ENCODE measurements at regions not wholly inside any gene's neighbourhood (a gene's known extent, or its start where the extent isn't known, plus 50 kb on each side); places are given as distances from the start of the nearest gene placed in this dataset.

- no peak for DNase-seq
- no peaks in the 10 kb centered on the region for H3K4me1 Mint-ChIP-seq
- peaks cover 2% of the 10 kb centered on the region for H3K27me3 Mint-ChIP-seq
- no peak overlapping the region for H3K4me3 Mint-ChIP-seq
- H3K27ac Mint-ChIP-seq, result no peak overlapping the region
- ChIA-PET POLR2A (no interaction called here), CTCF (interaction anchor here (7.4 kb wide), 1 partner anchor 109 kb away, joined by 85 read pairs; no protein-coding TSS in a partner anchor)
- no peaks in the 10 kb centered on the region for H3K9me3 Mint-ChIP-seq
- H3K36me3 Mint-ChIP-seq (ENCODE audit: low read depth), result no peaks in the 10 kb centered on the region
Observed at GRCh38 chr20:9981829-9982228, 53.0 kb upstream of the ANKEF1 start.

GRCh38 chr20:9978397-9979004 is 56.3 kb upstream of the ANKEF1 start:
- Mint-ChIP-seq H3K4me1 (no peaks in the 10 kb centered on the region), H3K9me3 (no peaks in the 10 kb centered on the region), H3K27ac (no peak overlapping the region)

GRCh38 chr20:9977629-9978028 is 57.2 kb upstream of the ANKEF1 start:
- peaks cover 7% of the 10 kb centered on the region for H3K27me3 Mint-ChIP-seq
- POLR2A ChIA-PET, result no interaction called here
- H3K4me3 Mint-ChIP-seq, result no peak overlapping the region

More at GRCh38 chr20:9978397-9979004, 56.3 kb upstream of the ANKEF1 start:
- ChIA-PET POLR2A (no interaction called here), CTCF (interaction anchor here (0.7 to 7.4 kb wide), 18 partner anchors 8 to 558 kb away, joined by 3 to 85 read pairs (median 4); partner anchors contain the start of gene ANKEF1)
- Mint-ChIP-seq H3K27me3 (peaks cover 6% of the 10 kb centered on the region), H3K36me3 (ENCODE audit: low read depth) (no peaks in the 10 kb centered on the region), H3K4me3 (no peak overlapping the region)
- DNase-seq, result peak; percentile 32

GRCh38 chr20:9974324-9974723 is 60.5 kb upstream of the ANKEF1 start:
- ChIA-PET POLR2A (no interaction called here), CTCF (no interaction called here)
- no peak for DNase-seq
- Mint-ChIP-seq H3K9me3 (no peaks in the 10 kb centered on the region), H3K4me3 (no peak overlapping the region), H3K36me3 (ENCODE audit: low read depth) (no peaks in the 10 kb centered on the region), H3K27ac (no peak overlapping the region), H3K4me1 (no peaks in the 10 kb centered on the region), H3K27me3 (peaks cover 8% of the 10 kb centered on the region)

More at GRCh38 chr20:9977629-9978028, 57.2 kb upstream of the ANKEF1 start:
- Mint-ChIP-seq H3K4me1 (no peaks in the 10 kb centered on the region), H3K27ac (no peak overlapping the region), H3K9me3 (no peaks in the 10 kb centered on the region), H3K36me3 (ENCODE audit: low read depth) (no peaks in the 10 kb centered on the region)
- CTCF ChIA-PET, result interaction anchor here (0.9 to 7.4 kb wide), 14 partner anchors 8 to 454 kb away, joined by 3 to 85 read pairs (median 5); partner anchors contain the start of gene ANKEF1
- DNase-seq, result no peak

GRCh38 chr20:9971746-9972145 is 63.0 kb upstream of the ANKEF1 start:
- Mint-ChIP-seq H3K4me3 (no peak overlapping the region), H3K9me3 (no peaks in the 10 kb centered on the region), H3K27ac (no peak overlapping the region), H3K27me3 (peaks cover 9% of the 10 kb centered on the region), H3K4me1 (no peaks in the 10 kb centered on the region), H3K36me3 (ENCODE audit: low read depth) (no peaks in the 10 kb centered on the region)
- no peak for DNase-seq
- ChIA-PET CTCF (interaction anchor here (1.6 kb wide), 1 partner anchor 119 kb away, joined by 7 read pairs; no protein-coding TSS in a partner anchor), POLR2A (no interaction called here)

GRCh38 chr20:9969626-9970025 is 65.2 kb upstream of the ANKEF1 start:
- Mint-ChIP-seq H3K27me3 (peaks cover 9% of the 10 kb centered on the region), H3K27ac (no peak overlapping the region), H3K4me3 (no peak overlapping the region), H3K36me3 (ENCODE audit: low read depth) (no peaks in the 10 kb centered on the region), H3K9me3 (no peaks in the 10 kb centered on the region), H3K4me1 (no peaks in the 10 kb centered on the region)
- no peak for DNase-seq
- CTCF ChIA-PET, result interaction anchor here (1.2 kb wide), 1 partner anchor 9 kb away, joined by 6 read pairs; no protein-coding TSS in a partner anchor
- POLR2A ChIA-PET, result no interaction called here

- no peaks in the 10 kb centered on the region for H3K4me1 Mint-ChIP-seq
Observed at GRCh38 chr20:9968015-9968414, 66.8 kb upstream of the ANKEF1 start.

GRCh38 chr20:9966966-9967365 is 67.8 kb upstream of the ANKEF1 start:
- Mint-ChIP-seq H3K9me3 (no peaks in the 10 kb centered on the region), H3K27ac (no peak overlapping the region), H3K36me3 (ENCODE audit: low read depth) (no peaks in the 10 kb centered on the region), H3K4me3 (no peak overlapping the region), H3K4me1 (no peaks in the 10 kb centered on the region), H3K27me3 (peaks cover 6% of the 10 kb centered on the region)
- ChIA-PET POLR2A (no interaction called here), CTCF (no interaction called here)
- no peak for DNase-seq

More at GRCh38 chr20:9968015-9968414, 66.8 kb upstream of the ANKEF1 start:
- H3K4me3 Mint-ChIP-seq, result no peak overlapping the region
- CTCF ChIA-PET, result no interaction called here
- no peak overlapping the region for H3K27ac Mint-ChIP-seq
- DNase-seq, result no peak
- POLR2A ChIA-PET, result no interaction called here
- no peaks in the 10 kb centered on the region for H3K36me3 Mint-ChIP-seq (ENCODE audit: low read depth)
- no peaks in the 10 kb centered on the region for H3K9me3 Mint-ChIP-seq
- peaks cover 8% of the 10 kb centered on the region for H3K27me3 Mint-ChIP-seq

- Mint-ChIP-seq H3K36me3 (ENCODE audit: low read depth) (no peaks in the 10 kb centered on the region), H3K9me3 (no peaks in the 10 kb centered on the region), H3K27me3 (peaks cover 5% of the 10 kb centered on the region), H3K4me3 (no peak overlapping the region), H3K4me1 (no peaks in the 10 kb centered on the region), H3K27ac (no peak overlapping the region)
- POLR2A ChIA-PET, result no interaction called here
- CTCF ChIA-PET, result no interaction called here
- no peak for DNase-seq
Observed at GRCh38 chr20:9963029-9963428, 71.8 kb upstream of the ANKEF1 start.

- Mint-ChIP-seq H3K4me1 (no peaks in the 10 kb centered on the region), H3K4me3 (no peak overlapping the region), H3K27me3 (no peaks in the 10 kb centered on the region), H3K9me3 (no peaks in the 10 kb centered on the region), H3K27ac (no peak overlapping the region), H3K36me3 (ENCODE audit: low read depth) (no peaks in the 10 kb centered on the region)
- DNase-seq, result no peak
- CTCF ChIA-PET, result no interaction called here
- POLR2A ChIA-PET, result no interaction called here
Observed at GRCh38 chr20:9958693-9959092, 76.1 kb upstream of the ANKEF1 start.

GRCh38 chr20:9955646-9956045 is 79.1 kb upstream of the ANKEF1 start:
- no peak overlapping the region for H3K4me3 Mint-ChIP-seq
- no peak overlapping the region for H3K27ac Mint-ChIP-seq
- H3K36me3 Mint-ChIP-seq (ENCODE audit: low read depth), result no peaks in the 10 kb centered on the region
- DNase-seq, result no peak
- H3K4me1 Mint-ChIP-seq, result no peaks in the 10 kb centered on the region
- ChIA-PET POLR2A (no interaction called here), CTCF (no interaction called here)
- no peaks in the 10 kb centered on the region for H3K9me3 Mint-ChIP-seq
- H3K27me3 Mint-ChIP-seq, result peaks cover 6% of the 10 kb centered on the region

- Mint-ChIP-seq H3K27ac (no peak overlapping the region), H3K9me3 (no peaks in the 10 kb centered on the region), H3K27me3 (peaks cover 8% of the 10 kb centered on the region), H3K36me3 (ENCODE audit: low read depth) (no peaks in the 10 kb centered on the region), H3K4me1 (no peaks in the 10 kb centered on the region), H3K4me3 (no peak overlapping the region)
- DNase-seq, result no peak
- POLR2A ChIA-PET, result no interaction called here
- CTCF ChIA-PET, result no interaction called here
Observed at GRCh38 chr20:9949563-9949962, 85.2 kb upstream of the ANKEF1 start.

GRCh38 chr20:9945408-9945807 is 89.4 kb upstream of the ANKEF1 start:
- CTCF ChIA-PET, result interaction anchor here (1.1 kb wide), 1 partner anchor 145 kb away, joined by 4 read pairs; no protein-coding TSS in a partner anchor
- no peaks in the 10 kb centered on the region for H3K9me3 Mint-ChIP-seq
- POLR2A ChIA-PET, result no interaction called here

GRCh38 chr20:9942736-9943135 is 92.1 kb upstream of the ANKEF1 start:
- DNase-seq, result no peak
- Mint-ChIP-seq H3K4me1 (no peaks in the 10 kb centered on the region), H3K36me3 (ENCODE audit: low read depth) (no peaks in the 10 kb centered on the region), H3K27ac (no peak overlapping the region), H3K4me3 (no peak overlapping the region), H3K27me3 (peaks cover 2% of the 10 kb centered on the region), H3K9me3 (no peaks in the 10 kb centered on the region)
- POLR2A ChIA-PET, result no interaction called here
- CTCF ChIA-PET, result no interaction called here

More at GRCh38 chr20:9945408-9945807, 89.4 kb upstream of the ANKEF1 start:
- no peak overlapping the region for H3K4me3 Mint-ChIP-seq
- H3K4me1 Mint-ChIP-seq, result no peaks in the 10 kb centered on the region
- no peaks in the 10 kb centered on the region for H3K36me3 Mint-ChIP-seq (ENCODE audit: low read depth)
- H3K27me3 Mint-ChIP-seq, result peaks cover 2% of the 10 kb centered on the region
- DNase-seq, result no peak
- no peak overlapping the region for H3K27ac Mint-ChIP-seq
